ENCODE measurements at regions not wholly inside any gene's neighbourhood (a gene's known extent, or its start where the extent isn't known, plus 50 kb on each side); places are given as distances from the start of the nearest gene placed in this dataset.

DNA sequence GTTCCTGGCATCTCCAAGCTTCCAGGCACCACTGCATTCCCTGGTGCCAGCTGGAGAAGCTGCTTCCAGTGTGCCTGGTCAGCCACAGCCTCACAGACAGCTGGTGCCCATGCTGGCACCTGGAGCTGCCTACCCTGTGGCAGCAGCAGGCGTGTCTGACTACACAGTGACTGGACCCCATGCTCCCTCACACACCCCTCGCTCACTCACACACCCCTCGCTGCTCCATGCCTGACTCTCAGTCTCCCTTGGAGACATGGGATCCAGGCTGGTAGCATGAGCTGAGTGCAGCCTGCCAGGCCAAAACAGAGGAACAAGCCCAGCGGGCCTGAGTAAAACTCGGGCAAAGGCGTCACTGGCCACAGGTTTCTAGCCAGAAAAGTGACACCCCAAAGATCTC is 59.1 kb upstream of the SMIM36 start:
- no peak overlapping the region for H3K27ac ChIP-seq
- H3F3A ChIP-seq (ENCODE audit: insufficient read depth, low read depth), result no peaks in the 10 kb centered on the region
- ChIA-PET POLR2A (ENCODE audit: unreplicated experiment) (no interaction called here), CTCF (no interaction called here)
- intact Hi-C loops (cut with micrococcal nuclease; ENCODE audit: unreplicated experiment), result no loop called here
- DNase-seq, result no peak
- H3K79me2 ChIP-seq (ENCODE audit: low read depth), result no peaks in the 10 kb centered on the region
- TF ChIP-seq EZH2 (IDR thresholded peaks at IDR 0.05; ENCODE audit: low read depth), result no peak
- TF ChIP-seq, protein P1, sequence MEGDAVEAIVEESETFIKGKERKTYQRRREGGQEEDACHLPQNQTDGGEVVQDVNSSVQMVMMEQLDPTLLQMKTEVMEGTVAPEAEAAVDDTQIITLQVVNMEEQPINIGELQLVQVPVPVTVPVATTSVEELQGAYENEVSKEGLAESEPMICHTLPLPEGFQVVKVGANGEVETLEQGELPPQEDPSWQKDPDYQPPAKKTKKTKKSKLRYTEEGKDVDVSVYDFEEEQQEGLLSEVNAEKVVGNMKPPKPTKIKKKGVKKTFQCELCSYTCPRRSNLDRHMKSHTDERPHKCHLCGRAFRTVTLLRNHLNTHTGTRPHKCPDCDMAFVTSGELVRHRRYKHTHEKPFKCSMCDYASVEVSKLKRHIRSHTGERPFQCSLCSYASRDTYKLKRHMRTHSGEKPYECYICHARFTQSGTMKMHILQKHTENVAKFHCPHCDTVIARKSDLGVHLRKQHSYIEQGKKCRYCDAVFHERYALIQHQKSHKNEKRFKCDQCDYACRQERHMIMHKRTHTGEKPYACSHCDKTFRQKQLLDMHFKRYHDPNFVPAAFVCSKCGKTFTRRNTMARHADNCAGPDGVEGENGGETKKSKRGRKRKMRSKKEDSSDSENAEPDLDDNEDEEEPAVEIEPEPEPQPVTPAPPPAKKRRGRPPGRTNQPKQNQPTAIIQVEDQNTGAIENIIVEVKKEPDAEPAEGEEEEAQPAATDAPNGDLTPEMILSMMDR (conservative IDR thresholded peaks at IDR 0.05), result no peak
- no peaks in the 10 kb centered on the region for H3K9me2 ChIP-seq (ENCODE audit: insufficient read depth)
- H4K20me1 ChIP-seq (ENCODE audit: insufficient read depth), result no peaks in the 10 kb centered on the region
- peaks cover 8% of the 10 kb centered on the region; the same call in 1 of the 2 replicates for H3K27me3 ChIP-seq (ENCODE audit: insufficient read depth, low read depth)
- H3K36me3 ChIP-seq (ENCODE audit: low read depth), result no peaks in the 10 kb centered on the region
- no peaks in the 10 kb centered on the region for H3K4me1 ChIP-seq (replicated peaks; ENCODE audit: insufficient read depth)
- BruUV-seq (replicated peaks), result no TSS peak
- no peak overlapping the region for H3K4me3 ChIP-seq
- H3K9me3 ChIP-seq (ENCODE audit: insufficient read depth, low read depth), result 0 out of 2 replicates have a peak, but pooled peaks cover 3% of the 10 kb centered on the region
- H3K4me2 ChIP-seq, result no peak overlapping the region
- H2AFZ ChIP-seq, result no peak overlapping the region

DNA sequence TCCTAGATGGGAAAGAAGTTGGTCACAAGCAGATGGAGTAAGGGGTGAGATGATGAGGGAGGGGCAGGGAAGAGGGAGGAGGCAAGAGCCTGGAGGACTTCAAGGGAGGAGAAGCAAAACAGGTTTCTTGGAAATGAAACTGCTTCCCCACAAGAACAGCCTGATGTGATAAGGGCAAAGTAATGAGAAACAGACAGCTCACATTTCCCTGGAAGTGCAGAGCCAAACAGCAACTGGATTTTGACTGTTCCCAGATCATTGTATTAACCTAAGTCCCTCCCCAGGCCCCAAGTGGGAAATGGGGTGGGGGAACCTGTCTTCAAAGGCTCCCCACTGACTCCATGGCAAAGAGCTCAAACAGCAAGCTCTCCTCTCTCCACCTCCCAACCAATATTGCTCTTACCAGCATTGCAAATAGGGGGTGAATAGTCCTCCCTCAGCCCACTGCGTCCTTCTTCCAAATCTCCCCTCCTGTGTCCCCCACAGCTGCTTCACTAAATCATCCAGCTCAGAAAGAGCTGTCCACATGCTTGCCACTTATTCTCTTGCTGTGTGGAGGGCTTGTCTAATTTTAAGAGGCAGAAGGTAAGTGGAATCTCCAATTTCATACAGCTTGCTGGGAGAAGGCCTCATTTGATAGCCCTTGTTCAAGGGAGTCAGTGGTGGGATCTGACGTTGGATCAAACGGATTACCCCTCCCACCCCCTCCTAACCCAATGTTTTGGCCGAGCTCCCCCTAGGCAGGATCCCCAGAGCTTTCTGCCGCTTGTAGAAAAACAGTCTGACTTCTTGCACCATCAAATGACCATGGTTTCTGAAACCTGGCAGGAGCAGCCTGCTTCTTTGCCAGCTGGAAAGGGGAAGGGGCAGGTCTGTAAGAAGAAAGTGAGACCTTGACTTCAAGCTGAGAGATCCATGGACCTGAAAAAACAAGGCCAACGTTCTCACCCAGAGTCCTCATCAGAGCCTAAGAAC is 56.3 kb upstream of the SMIM36 start:
- ChIA-PET POLR2A (ENCODE audit: unreplicated experiment) (interaction anchor here (0.5 kb wide), 1 partner anchor 1010 kb away, joined by 5 read pairs; no protein-coding TSS in a partner anchor), CTCF (no interaction called here)
- no peaks in the 10 kb centered on the region for H3K36me3 ChIP-seq (ENCODE audit: low read depth)
- no peaks in the 10 kb centered on the region for H3F3A ChIP-seq (ENCODE audit: insufficient read depth, low read depth)
- H3K4me2 ChIP-seq, result no peak overlapping the region
- intact Hi-C loops (cut with micrococcal nuclease; ENCODE audit: unreplicated experiment), result no loop called here
- peaks cover 11% of the 10 kb centered on the region; the same call in 1 of the 2 replicates for H3K27me3 ChIP-seq (ENCODE audit: insufficient read depth, low read depth)
- no peak overlapping the region for H3K4me3 ChIP-seq
- TF ChIP-seq EZH2 (IDR thresholded peaks at IDR 0.05; ENCODE audit: low read depth), result no peak
- TF ChIP-seq, protein P1 (conservative IDR thresholded peaks at IDR 0.05), result no peak
- no peaks in the 10 kb centered on the region for H3K9me3 ChIP-seq (ENCODE audit: insufficient read depth, low read depth)
- no peak for DNase-seq
- no peaks in the 10 kb centered on the region for H3K79me2 ChIP-seq (ENCODE audit: low read depth)
- no peak overlapping the region for H2AFZ ChIP-seq
- no peak overlapping the region for H3K27ac ChIP-seq
- H4K20me1 ChIP-seq (ENCODE audit: insufficient read depth), result no peaks in the 10 kb centered on the region
- H3K9me2 ChIP-seq (ENCODE audit: insufficient read depth), result no peaks in the 10 kb centered on the region
- no TSS peak for BruUV-seq (replicated peaks)
- no peaks in the 10 kb centered on the region for H3K4me1 ChIP-seq (replicated peaks; ENCODE audit: insufficient read depth)

DNA sequence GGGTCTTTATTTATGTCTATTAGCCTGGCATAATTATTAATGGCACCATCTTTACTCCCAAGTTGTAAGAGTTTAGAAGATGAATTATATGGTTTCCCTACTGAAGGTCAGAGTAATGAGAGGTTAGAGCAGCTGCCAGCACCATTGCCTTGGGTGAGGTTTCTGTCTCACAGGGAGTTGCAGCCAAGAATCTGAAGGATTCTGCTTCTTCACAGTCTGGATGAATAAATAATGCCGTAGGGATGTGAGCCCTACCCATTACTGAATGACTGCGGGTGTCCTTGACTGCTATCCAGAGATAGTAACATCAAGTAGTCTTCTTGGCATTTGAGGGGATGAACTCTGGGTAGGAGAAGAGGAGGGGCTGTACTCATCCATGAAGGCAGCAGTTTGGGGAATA is 52.8 kb upstream of the SMIM36 start:
- TF ChIP-seq, protein P1 (conservative IDR thresholded peaks at IDR 0.05), result no peak
- no peak for TF ChIP-seq EZH2 (IDR thresholded peaks at IDR 0.05; ENCODE audit: low read depth)

More for the DNA sequence above, 52.8 kb upstream of the SMIM36 start:
- CTCF ChIA-PET, result no interaction called here
- no peak overlapping the region for H3K27ac ChIP-seq
- peaks cover 18% of the 10 kb centered on the region for H3K27me3 ChIP-seq (ENCODE audit: insufficient read depth, low read depth)
- no peaks in the 10 kb centered on the region for H3K79me2 ChIP-seq (ENCODE audit: low read depth)
- no peak overlapping the region for H3K4me3 ChIP-seq
- intact Hi-C loops (cut with micrococcal nuclease; ENCODE audit: unreplicated experiment), result no loop called here
- H3K4me1 ChIP-seq (replicated peaks; ENCODE audit: insufficient read depth), result no peaks in the 10 kb centered on the region
- no peaks in the 10 kb centered on the region for H3F3A ChIP-seq (ENCODE audit: insufficient read depth, low read depth)
- H3K4me2 ChIP-seq, result no peak overlapping the region
- H3K36me3 ChIP-seq (ENCODE audit: low read depth), result no peaks in the 10 kb centered on the region
- no peak for DNase-seq
- H4K20me1 ChIP-seq (ENCODE audit: insufficient read depth), result no peaks in the 10 kb centered on the region
- H3K9me3 ChIP-seq (ENCODE audit: insufficient read depth, low read depth), result no peaks in the 10 kb centered on the region
- POLR2A ChIA-PET (ENCODE audit: unreplicated experiment), result no interaction called here
- BruUV-seq (replicated peaks), result no TSS peak
- no peak overlapping the region for H2AFZ ChIP-seq
- no peaks in the 10 kb centered on the region for H3K9me2 ChIP-seq (ENCODE audit: insufficient read depth)
